ENCODE measurements at regions not wholly inside any gene's neighbourhood (a gene's known extent, or its start where the extent isn't known, plus 50 kb on each side); places are given as distances from the start of the nearest gene placed in this dataset.

DNA sequence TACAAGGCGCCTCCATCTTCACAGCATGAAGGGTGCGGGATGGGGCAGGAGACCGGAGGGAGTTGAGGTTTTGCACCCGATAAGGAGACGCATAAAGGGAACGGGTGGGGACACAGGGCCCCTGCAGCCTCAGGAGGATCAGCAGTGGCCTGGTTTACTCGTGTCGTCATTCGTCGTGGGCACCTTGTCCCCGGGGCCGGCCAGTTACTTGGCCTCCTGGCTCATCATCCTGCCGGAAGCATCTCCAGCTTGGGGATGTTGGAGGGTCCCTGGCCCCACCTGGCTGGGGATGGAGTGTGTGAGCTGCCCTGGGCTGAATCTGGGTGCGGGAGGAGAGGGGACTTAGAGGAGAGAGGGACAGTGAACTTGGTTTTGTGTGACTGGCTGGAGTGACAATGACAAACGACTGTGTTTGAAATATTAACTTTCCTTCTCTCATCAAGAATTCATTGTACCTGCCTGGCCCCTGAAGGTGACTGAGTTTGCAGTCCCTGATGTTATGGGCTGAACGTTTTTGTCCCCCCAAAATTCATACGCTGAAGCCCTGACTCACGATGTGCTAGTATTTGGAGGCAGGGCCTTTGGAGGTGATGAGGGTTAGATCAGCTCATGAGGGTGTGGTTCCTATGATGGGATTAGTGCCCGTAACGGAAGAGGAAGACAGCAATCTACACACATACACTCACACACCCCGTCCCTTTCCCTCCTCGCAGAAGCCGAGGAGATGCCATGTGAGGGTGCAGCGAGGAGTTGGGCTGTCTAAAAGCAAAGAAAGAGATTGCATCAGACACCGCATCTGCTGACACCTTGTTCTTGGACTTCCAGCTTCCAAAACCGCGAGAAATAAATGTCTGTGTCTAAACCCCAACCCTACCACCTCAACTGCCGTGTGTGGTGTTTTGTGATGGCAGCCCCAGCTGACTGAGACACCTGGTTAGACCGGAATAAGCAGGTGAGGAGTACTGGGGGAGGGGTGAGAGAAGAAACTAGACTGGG, 65.0 kb upstream of the MAP3K4 start:
- intact Hi-C loops (cut with micrococcal nuclease; ENCODE audit: unreplicated experiment), result no loop called here
- Histone ChIP-seq H3K9me2 (ENCODE audit: insufficient read depth) (no peaks in the 10 kb centered on the region), H3K79me2 (ENCODE audit: low read depth) (no peaks in the 10 kb centered on the region), H2AFZ (no peak overlapping the region), H3K4me1 (replicated peaks; ENCODE audit: insufficient read depth) (no peaks in the 10 kb centered on the region), H3K9me3 (ENCODE audit: insufficient read depth, low read depth) (no peaks in the 10 kb centered on the region), H3K27me3 (ENCODE audit: insufficient read depth, low read depth) (peaks cover 13% of the 10 kb centered on the region; the same call in 1 of the 2 replicates), H3K4me2 (no peak overlapping the region; the same call in 1 of the 2 replicates), H4K20me1 (ENCODE audit: insufficient read depth) (no peaks in the 10 kb centered on the region), H3K4me3 (no peak overlapping the region), H3F3A (ENCODE audit: insufficient read depth, low read depth) (no peaks in the 10 kb centered on the region), H3K36me3 (ENCODE audit: low read depth) (no peaks in the 10 kb centered on the region), H3K27ac (no peak overlapping the region)
- POLR2A ChIA-PET (ENCODE audit: unreplicated experiment), result no interaction called here
- DNase-seq, result no peak
- no TSS peak for BruUV-seq (replicated peaks)
- CTCF ChIA-PET, result no interaction called here
- no peak for TF ChIP-seq EZH2 (IDR thresholded peaks at IDR 0.05; ENCODE audit: low read depth)
- TF ChIP-seq, protein P1, sequence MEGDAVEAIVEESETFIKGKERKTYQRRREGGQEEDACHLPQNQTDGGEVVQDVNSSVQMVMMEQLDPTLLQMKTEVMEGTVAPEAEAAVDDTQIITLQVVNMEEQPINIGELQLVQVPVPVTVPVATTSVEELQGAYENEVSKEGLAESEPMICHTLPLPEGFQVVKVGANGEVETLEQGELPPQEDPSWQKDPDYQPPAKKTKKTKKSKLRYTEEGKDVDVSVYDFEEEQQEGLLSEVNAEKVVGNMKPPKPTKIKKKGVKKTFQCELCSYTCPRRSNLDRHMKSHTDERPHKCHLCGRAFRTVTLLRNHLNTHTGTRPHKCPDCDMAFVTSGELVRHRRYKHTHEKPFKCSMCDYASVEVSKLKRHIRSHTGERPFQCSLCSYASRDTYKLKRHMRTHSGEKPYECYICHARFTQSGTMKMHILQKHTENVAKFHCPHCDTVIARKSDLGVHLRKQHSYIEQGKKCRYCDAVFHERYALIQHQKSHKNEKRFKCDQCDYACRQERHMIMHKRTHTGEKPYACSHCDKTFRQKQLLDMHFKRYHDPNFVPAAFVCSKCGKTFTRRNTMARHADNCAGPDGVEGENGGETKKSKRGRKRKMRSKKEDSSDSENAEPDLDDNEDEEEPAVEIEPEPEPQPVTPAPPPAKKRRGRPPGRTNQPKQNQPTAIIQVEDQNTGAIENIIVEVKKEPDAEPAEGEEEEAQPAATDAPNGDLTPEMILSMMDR (conservative IDR thresholded peaks at IDR 0.05), result no peak

DNA sequence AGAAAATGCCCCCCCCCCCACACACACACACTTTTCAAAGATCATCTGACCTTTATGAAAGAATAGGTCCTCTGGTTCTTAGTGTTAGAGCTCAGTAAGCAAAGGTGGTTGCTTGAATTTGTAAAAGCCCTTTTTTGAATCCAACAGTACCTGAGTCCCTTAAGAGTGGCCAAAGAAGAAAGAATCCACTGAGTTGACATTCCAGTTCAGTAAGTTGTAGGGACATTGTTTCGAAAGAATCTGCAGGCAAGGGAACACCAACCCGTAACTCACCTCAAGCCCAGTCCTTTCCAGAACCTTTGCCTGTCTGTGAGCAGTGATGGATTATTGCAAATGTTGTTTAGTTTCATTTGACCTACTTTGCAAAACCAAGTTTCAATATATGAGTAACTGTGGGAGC, 64.2 kb upstream of the MAP3K4 start:
- POLR2A ChIA-PET (ENCODE audit: unreplicated experiment), result no interaction called here
- no TSS peak for BruUV-seq (replicated peaks)
- intact Hi-C loops (cut with micrococcal nuclease; ENCODE audit: unreplicated experiment), result no loop called here

DNA sequence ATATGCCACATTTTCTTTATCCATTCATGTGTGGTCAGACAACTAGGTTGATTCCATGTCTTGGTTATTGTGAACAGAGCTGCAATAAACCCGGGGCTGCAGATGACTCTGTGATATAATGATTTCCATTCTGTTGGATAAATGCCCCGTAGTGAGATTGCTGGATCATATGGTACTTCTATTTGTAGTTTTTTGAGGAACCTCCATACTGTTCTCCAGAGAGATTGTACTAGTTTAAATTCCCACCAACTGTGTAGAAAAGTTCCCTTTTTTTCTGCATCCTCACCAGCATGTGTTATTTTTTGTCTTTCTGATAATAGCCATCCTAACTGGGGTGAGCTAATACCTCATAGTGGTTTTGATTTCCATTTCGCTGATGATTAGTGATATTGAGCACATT, 62.2 kb upstream of the MAP3K4 start:
- H4K20me1 ChIP-seq (ENCODE audit: insufficient read depth), result no peaks in the 10 kb centered on the region
- intact Hi-C loops (cut with micrococcal nuclease; ENCODE audit: unreplicated experiment), result no loop called here
- H3K27ac ChIP-seq, result no peak overlapping the region
- ChIA-PET CTCF (no interaction called here), POLR2A (ENCODE audit: unreplicated experiment) (no interaction called here)
- H3K4me2 ChIP-seq, result no peak overlapping the region
- no peak overlapping the region for H3K4me3 ChIP-seq
- no peaks in the 10 kb centered on the region for H3F3A ChIP-seq (ENCODE audit: insufficient read depth, low read depth)
- no peaks in the 10 kb centered on the region for H3K36me3 ChIP-seq (ENCODE audit: low read depth)
- H3K79me2 ChIP-seq (ENCODE audit: low read depth), result no peaks in the 10 kb centered on the region
- H3K4me1 ChIP-seq (replicated peaks; ENCODE audit: insufficient read depth), result no peaks in the 10 kb centered on the region
- H3K27me3 ChIP-seq (ENCODE audit: insufficient read depth, low read depth), result peaks cover 13% of the 10 kb centered on the region; the same call in 1 of the 2 replicates
- no peak for DNase-seq
- no peak overlapping the region for H2AFZ ChIP-seq
- BruUV-seq (replicated peaks), result no TSS peak
- TF ChIP-seq, protein P1 (conservative IDR thresholded peaks at IDR 0.05), result no peak
- TF ChIP-seq EZH2 (IDR thresholded peaks at IDR 0.05; ENCODE audit: low read depth), result no peak
- no peaks in the 10 kb centered on the region for H3K9me2 ChIP-seq (ENCODE audit: insufficient read depth)
- no peaks in the 10 kb centered on the region for H3K9me3 ChIP-seq (ENCODE audit: insufficient read depth, low read depth)

More for the DNA sequence above, 64.2 kb upstream of the MAP3K4 start:
- no peak for DNase-seq
- Histone ChIP-seq H3K4me2 (no peak overlapping the region), H3K36me3 (ENCODE audit: low read depth) (no peaks in the 10 kb centered on the region), H3K9me2 (ENCODE audit: insufficient read depth) (no peaks in the 10 kb centered on the region), H3K27ac (no peak overlapping the region), H3K4me1 (replicated peaks; ENCODE audit: insufficient read depth) (no peaks in the 10 kb centered on the region), H2AFZ (no peak overlapping the region), H3K27me3 (ENCODE audit: insufficient read depth, low read depth) (peaks cover 13% of the 10 kb centered on the region; the same call in 1 of the 2 replicates), H3F3A (ENCODE audit: insufficient read depth, low read depth) (no peaks in the 10 kb centered on the region), H3K79me2 (ENCODE audit: low read depth) (no peaks in the 10 kb centered on the region), H3K4me3 (no peak overlapping the region), H3K9me3 (ENCODE audit: insufficient read depth, low read depth) (no peaks in the 10 kb centered on the region), H4K20me1 (ENCODE audit: insufficient read depth) (no peaks in the 10 kb centered on the region)
- no peak for TF ChIP-seq EZH2 (IDR thresholded peaks at IDR 0.05; ENCODE audit: low read depth)
- TF ChIP-seq, protein P1 (conservative IDR thresholded peaks at IDR 0.05), result no peak
- CTCF ChIA-PET, result no interaction called here

All from PC-9 (cell line).